Fibroblast of the aortic adventitia (primary cell): ENCODE measurements at regions not wholly inside any gene's neighbourhood (a gene's known extent, or its start where the extent isn't known, plus 50 kb on each side); places are given as distances from the start of the nearest gene placed in this dataset.

ENCODE experiments used
- DNase-seq: peaks from one replicate; pipeline ENCODE4 v3.0.0-alpha.2; 2010; ENCODE audit warnings: low read depth
- H3K4me3 ChIP-seq: 2 replicates; pipeline ENCODE4 v1.5.1; 2011; ENCODE audit warnings: low read depth, mild to moderate bottlenecking, control low read depth, low read length, moderate library complexity
- TF ChIP-seq, protein P1 (sequence below): IDR thresholded peaks from 2 replicates; pipeline ENCODE4 v1.5.1; 2011; ENCODE audit warnings: mild to moderate bottlenecking, low read length, control low read depth, inconsistent platforms; ENCODE audit not compliant: insufficient read depth

DNA sequence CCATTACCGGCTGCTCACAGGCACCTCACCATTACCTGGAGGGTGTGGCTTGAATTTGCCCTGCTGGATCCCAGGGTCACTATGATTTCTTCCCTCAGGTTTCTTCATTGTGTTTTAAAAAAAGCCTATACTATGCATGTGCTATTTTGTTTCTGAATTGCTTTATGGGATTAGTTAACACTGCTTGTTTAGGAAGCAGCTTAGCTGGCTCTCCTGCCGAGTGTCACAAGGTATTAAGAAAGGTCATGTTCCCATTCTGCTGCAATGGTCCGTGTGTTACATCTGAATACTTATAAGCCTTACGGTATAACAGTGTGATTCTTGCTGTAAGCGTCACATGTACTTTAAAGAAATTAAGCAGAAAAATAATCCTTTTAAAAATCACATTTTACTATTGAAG, 380.6 kb upstream of the B3GAT1 start:
- TF ChIP-seq, protein P1, sequence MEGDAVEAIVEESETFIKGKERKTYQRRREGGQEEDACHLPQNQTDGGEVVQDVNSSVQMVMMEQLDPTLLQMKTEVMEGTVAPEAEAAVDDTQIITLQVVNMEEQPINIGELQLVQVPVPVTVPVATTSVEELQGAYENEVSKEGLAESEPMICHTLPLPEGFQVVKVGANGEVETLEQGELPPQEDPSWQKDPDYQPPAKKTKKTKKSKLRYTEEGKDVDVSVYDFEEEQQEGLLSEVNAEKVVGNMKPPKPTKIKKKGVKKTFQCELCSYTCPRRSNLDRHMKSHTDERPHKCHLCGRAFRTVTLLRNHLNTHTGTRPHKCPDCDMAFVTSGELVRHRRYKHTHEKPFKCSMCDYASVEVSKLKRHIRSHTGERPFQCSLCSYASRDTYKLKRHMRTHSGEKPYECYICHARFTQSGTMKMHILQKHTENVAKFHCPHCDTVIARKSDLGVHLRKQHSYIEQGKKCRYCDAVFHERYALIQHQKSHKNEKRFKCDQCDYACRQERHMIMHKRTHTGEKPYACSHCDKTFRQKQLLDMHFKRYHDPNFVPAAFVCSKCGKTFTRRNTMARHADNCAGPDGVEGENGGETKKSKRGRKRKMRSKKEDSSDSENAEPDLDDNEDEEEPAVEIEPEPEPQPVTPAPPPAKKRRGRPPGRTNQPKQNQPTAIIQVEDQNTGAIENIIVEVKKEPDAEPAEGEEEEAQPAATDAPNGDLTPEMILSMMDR, result no peak
- no peak overlapping the region for H3K4me3 ChIP-seq
- no peak for DNase-seq

DNA sequence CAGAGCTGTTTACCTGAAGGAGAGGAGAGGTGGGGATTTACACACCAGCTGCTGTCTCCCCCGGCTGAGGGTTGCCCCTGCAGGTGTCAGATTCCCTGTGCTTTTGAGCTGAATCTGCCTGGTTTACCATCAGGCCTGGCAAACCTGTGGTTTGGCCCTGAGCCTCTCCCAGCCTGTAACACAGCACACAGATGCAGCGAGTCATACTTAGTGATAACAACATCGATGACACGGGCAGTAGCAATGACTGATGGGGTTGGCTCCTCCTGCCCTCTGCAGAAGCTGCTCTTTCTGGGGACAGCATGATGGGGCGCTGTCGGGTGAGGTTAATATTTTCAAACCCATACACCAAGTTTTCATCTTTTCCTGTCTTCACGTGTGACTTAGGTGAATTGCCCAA, 380.0 kb upstream of the B3GAT1 start:
- TF ChIP-seq, protein P1, result no peak
- DNase-seq, result no peak
- H3K4me3 ChIP-seq, result no peak overlapping the region

DNA sequence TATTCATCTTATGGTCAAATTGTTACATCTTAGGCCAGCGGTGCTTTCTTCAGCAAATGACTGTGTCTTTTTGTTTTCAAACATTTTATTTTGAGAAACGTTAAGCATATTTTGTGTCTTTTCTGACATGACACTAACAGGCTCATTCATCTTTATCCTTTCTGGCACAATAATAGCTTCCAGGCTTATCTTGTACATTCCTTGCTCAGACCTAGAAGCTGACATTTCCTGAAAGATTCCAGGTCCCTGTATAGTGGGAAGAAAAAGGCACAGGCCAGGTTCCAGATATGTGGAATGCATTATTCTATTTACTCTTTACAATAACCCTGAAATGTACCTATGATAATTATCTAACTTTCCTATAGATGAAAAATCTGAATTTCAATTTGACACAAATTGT, 379.1 kb upstream of the B3GAT1 start:
- no peak for DNase-seq
- TF ChIP-seq, protein P1, result no peak
- no peak overlapping the region for H3K4me3 ChIP-seq

DNA sequence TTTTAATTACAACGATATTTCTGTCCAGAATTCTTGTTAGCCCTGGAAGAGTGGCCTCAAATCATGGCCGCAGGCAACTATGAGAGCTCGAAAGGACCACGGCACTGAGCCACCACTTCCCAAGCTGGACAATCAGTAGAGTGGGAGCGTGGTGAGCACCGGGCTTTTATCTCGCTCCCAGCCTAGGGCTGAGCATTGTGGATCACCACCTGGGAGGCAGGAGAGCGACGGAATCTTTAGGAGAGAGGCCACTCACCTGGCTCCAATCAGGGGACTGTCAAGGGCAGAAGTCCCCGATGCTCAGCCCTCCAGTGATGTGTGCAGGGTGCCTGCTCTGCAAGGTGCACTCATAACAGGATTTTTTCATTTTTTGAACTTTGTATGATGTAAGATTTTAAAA, 377.1 kb upstream of the B3GAT1 start:
- TF ChIP-seq, protein P1, result no peak

DNA sequence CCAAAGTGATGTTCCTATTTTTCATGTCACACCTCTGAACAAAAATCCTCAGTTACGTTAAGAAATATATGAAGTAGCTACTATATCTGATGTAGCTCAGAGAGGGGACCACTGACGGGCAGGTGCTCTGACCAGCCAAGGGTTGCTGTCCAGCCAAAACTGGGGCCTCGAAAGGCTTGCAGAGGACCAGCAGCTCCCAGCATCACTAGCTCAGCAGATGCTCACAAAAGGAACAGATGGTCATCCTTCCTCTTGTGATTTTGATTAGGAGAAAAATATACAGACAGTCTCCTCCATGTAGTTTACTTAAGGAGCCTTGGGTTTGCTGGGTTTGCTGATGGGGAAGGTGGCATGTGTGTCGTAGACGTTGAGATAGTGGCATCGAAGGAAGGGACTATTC, 374.6 kb upstream of the B3GAT1 start:
- no peak for DNase-seq
- TF ChIP-seq, protein P1, result no peak
- H3K4me3 ChIP-seq, result no peak overlapping the region

More for the DNA sequence above, 377.1 kb upstream of the B3GAT1 start:
- DNase-seq, result no peak
- no peak overlapping the region for H3K4me3 ChIP-seq

DNA sequence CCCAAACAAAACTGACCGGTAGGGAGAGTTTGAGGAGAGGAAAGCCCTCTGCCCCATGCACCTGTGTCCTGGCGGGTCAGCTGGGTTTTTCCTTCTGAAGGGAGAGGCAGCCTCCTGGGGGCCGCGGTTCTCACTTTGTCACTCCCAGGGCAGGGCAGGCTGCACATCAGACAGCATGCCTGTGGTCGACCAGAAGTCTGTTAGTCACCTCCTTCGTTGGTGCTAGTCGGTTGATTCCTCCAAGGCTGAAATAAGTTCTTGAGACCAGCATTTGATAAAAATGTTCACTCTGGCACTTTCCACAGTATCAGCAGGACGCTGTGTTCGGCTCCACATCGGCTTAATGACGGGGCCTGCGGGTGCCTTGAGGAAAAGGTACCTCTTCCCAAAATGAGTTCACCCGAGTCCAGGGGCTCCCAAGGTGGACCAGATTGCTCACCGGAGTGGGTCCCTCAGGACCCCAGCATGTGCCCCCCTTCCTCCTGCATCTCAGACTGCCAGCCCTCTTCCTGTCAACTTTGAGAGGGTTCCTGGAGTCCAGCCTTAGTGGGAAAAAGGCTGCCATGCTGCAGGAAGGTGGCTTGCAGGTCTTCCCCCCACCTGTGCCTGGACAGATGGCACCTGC, 373.7 kb upstream of the B3GAT1 start:
- TF ChIP-seq, protein P1, result no peak
- H3K4me3 ChIP-seq, result no peak overlapping the region
- no peak for DNase-seq

DNA sequence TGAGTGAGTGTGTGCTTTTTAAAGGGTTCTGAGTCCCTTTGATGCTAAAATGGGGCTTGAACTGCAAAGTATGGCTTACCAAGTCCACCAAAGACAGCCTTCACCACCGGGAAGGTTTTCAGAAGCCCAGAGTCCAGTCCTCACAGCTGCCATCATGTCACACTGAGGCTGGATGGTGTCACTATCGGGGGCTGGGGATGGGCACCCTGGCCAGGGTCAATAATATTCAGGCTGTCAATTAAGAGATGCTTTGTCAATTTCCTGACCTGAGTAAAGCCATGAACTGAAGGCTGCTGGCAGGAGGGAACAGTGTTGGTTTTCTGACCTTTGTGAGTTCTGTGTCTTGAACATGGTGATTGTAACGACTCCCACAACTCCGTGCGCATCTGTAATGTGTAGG, 373.0 kb upstream of the B3GAT1 start:
- no peak for DNase-seq
- TF ChIP-seq, protein P1, result no peak

More for the DNA sequence above, 373.0 kb upstream of the B3GAT1 start:
- no peak overlapping the region for H3K4me3 ChIP-seq
